GM19463 (cell line): ENCODE measurements at regions not wholly inside any gene's neighbourhood (a gene's known extent, or its start where the extent isn't known, plus 50 kb on each side); places are given as distances from the start of the nearest gene placed in this dataset.

Source experiments
- ATAC-seq: cut with Tn5 transposase; IDR thresholded peaks from one replicate; pipeline ENCODE4 v1.9.1; 2021; ENCODE audit warnings: mild to moderate bottlenecking, moderate library complexity; ENCODE audit not compliant: unreplicated experiment

DNA sequence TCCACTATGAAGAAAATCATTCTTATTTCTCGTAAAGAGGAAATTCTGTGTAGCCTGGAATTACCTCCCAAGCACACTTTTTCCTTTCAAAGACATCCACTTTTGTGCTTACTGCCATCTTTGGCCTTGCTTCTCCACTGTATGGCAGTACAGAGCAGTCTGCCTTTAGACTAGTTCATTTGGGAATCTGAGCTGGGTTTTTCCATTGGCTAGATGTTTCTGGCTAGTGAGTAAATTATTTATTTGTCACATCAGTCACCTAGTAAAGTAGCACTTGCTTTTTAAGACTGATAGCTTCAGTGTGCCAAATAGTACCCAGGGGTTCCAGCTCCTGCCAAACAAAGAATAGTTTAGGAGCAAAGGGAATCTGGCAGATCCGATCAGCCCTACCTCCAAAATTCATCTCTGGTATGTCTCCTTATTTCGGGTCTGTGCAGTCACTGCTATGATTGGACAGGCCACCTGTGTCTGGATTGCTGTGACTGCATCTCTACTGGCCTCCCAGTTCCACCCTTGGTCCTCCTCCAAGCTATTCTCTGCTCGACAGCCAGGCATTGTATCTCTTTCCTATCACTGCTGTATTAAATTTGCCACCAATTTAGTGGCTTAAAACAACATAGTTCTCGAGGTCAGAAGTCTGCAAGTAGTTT is 97.6 kb downstream of the NUDT12 start:
- ATAC-seq: no peak

DNA sequence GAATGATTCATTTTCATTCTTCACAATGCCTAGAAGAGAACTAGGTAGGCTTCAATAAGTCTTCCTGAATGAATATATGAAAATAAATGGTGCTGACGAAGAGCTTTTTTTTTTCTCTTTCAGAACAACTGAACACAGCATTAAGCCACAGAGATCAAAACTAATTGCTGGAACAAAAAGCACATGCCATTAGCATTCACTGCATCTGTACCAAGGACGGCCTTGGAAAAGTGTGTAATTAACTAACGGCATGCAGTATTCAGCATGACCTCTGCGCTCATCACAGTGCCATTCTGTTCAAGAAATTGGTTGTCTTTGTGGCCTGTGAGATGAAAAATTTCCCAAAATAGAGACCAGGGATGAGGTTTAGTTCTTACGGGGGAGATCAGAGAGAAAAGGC is 99.3 kb downstream of the NUDT12 start:
- ATAC-seq: no peak

GRCh38 chr5:103461243-103461642 is 101.3 kb downstream of the NUDT12 start:
- no peak for ATAC-seq

GRCh38 chr5:103458497-103459040 is 104.0 kb downstream of the NUDT12 start:
- ATAC-seq: no peak

GRCh38 chr5:103456476-103456875 is 106.1 kb downstream of the NUDT12 start:
- no peak for ATAC-seq

DNA sequence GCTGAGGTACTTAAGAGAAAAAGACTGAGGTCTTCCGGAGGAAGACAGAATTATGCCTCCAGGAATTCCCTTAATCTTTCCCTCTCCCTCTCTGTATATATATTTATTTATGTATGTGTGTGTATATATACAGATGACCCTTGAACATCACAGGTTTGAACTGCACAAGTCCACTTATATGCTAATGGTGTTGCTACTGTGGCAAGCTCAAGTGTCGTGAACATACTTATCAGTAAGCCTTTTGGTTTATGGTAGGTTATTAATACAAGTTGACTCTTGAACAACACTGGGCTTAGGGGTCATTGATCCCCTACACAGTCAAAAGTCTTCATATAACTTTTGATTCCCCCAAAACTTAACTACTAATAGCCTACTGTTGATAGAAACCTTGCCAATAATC is 106.8 kb downstream of the NUDT12 start:
- ATAC-seq: no peak

GRCh38 chr5:103454770-103455169 is 107.8 kb downstream of the NUDT12 start:
- ATAC-seq: no peak

- ATAC-seq: no peak
These were observed 109.9 kb downstream of the NUDT12 start for GRCh38 chr5:103452666-103453065.

GRCh38 chr5:103452089-103452488 is 110.5 kb downstream of the NUDT12 start:
- no peak for ATAC-seq

DNA sequence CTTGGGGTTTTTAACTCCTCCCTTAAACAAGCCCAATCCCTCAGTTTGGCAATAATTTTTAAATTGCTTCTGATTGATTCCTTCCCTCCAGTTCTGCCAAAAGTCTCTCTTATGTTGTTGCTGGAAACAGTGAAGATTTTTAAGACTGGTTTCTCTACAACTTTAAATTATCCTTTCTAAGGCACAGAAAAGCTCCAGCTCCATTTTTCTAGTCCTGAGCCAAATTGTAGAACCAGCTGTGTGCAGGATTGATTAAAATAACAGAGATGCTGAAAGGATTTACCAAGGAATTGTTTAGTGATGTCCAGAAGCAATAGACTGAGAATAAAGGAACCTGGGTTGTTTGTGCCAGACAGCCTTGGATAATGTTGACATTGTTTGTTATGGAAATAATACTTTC is 111.3 kb downstream of the NUDT12 start:
- no peak for ATAC-seq

DNA sequence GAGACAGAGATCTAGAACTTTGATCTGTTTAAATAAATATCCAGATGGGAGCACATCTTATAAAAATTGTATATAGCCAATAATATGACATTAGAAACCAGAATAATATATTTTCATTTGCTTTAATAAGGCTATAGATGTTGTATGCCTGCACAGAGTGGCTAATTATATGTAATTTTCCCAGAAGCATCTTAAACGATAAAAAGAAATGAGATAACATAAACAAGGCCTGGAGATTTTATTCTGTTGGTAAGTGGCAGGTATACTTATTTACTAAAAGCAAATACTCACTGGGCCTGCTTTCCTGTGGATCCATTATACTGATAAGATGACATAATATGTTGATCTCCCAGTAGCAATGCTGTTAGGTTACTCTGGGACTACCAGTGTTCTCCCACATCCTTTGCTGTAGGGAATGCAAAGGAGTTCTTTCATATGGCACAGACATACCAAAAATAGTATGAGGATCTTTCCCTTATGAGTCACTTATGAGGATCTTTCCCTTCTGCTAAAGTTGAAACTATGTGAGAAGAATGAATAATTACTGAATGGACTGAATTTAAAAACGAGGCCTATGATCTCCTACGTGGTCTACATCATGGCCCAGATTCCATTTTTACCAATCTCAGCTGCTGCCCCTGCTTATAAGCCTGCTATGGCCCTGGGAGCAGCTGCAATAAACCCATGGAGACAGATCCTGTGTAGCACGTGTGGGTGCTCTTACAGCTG is 112.1 kb downstream of the NUDT12 start:
- no peak for ATAC-seq

DNA sequence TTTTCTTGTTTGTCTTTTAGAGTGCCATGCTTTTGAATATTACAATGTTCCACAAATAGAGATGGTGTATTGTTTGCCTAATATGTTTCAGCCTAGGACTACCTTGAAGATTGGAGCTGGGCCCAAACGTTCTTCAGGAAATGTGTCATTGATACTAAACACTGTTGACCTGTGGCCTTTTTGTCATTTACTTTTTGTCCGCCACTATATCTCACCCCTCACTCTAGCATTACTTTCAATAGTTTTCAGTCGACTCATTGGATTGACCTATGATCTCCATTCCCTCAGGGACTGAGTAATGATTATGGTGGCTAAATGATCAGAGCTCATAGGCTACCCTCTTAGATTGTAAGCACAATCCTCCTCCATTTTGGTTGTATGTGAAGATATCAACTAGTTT is 115.8 kb downstream of the NUDT12 start:
- no peak for ATAC-seq

- no peak for ATAC-seq
These were observed 117.1 kb downstream of the NUDT12 start for GRCh38 chr5:103445426-103446035.

GRCh38 chr5:103444333-103445038 is 118.1 kb downstream of the NUDT12 start:
- ATAC-seq: peak; percentile 67

DNA sequence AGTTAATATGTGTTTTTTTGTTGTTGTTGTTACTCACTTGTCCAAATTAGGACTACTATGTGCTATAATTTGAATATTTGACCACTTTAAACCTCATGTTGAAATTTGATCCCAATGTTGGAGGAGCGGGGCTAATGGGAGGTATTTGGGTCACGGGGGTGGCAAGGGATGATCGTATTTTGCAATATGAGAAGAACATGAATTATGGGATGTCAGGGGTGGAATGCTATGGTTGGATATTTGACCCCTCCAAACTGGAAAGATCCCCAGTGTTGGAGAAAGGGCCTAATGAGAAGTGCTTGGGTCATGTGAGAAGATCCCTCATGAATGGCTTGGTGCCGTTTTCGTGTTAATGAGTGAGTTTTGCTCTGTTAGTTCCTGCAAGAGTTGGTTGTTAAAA is 119.8 kb downstream of the NUDT12 start:
- no peak for ATAC-seq

DNA sequence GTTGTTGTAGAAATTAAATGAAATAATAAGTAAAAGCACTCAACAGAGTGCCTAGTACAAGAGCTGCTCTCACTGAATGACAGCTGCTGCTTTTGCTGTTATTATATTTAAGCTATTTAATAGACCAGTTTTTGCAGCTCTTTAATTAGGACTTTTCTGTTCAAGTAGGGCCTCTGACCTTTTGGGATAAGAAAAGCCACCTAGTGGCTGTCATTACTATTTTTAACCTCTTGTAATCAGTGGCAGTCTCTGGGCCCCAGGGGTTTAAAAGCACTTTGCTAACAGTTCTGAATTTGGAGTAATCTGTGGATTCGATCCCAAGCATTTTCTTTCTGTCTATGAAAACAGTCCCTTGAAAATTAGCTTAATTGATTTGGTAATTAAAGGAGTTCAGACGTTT is 121.1 kb downstream of the NUDT12 start:
- no peak for ATAC-seq

DNA sequence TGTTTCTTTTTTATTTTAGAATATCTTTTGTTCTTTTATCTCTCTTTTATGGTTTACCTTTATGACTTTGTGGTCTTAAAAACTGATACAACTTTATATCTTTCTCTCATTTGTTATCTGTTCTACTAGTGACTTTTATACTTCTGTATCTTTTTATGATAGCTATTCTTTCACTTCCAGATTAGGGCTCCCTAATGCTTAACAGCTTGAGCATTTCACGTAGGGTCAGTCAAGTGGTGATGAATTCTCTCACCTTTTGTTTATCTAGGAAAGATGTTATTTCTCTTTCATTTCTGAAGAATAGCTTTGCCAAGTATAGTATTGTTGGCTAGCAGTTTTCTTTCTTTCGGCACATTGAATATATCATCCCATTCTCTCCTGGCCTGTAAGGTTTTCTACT is 123.6 kb downstream of the NUDT12 start:
- ATAC-seq: no peak

DNA sequence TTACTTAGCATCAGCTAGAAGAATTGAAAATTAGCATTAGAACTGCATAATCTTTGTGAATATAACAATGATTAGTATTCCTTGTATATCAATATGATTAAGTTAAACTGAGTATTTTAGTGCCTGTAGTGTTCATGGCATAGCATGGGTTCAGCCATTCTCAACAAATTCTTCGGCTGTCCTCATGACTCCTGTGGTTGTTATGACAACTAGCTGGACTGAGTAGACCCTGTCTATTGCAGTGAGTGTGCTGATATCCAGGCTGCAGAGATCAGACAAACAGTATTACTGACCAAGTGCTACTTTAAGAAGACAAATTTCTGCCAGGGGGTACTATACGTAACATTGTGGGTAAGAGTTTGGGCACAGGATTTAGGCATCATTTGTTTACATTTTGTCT is 125.9 kb downstream of the NUDT12 start:
- ATAC-seq: no peak

- ATAC-seq: no peak
These were observed 126.5 kb downstream of the NUDT12 start for GRCh38 chr5:103436112-103436511.

- ATAC-seq: no peak
These were observed 127.3 kb downstream of the NUDT12 start for GRCh38 chr5:103435136-103435889.

- no peak for ATAC-seq
These were observed 128.5 kb downstream of the NUDT12 start for GRCh38 chr5:103434057-103434456.
